Left ventricle myocardium inferior (tissue), 1 donor: ENCODE measurements at regions not wholly inside any gene's neighbourhood (a gene's known extent, or its start where the extent isn't known, plus 50 kb on each side); places are given as distances from the start of the nearest gene placed in this dataset.

ENCODE experiments used
- DNase-seq: peaks from one replicate; pipeline ENCODE4 v3.0.0-alpha.2; 2020
- H3K27ac ChIP-seq: fragments of 200-600 bp; replicated peaks from 2 replicates; pipeline ENCODE4 v1.8.0; 2021
- H3K27me3 ChIP-seq: fragments of 200-600 bp; 2 replicates; pipeline ENCODE4 v1.8.0; 2021; ENCODE audit warnings: low read depth
- H3K36me3 ChIP-seq: fragments of 200-600 bp; 2 replicates; pipeline ENCODE4 v1.8.0; 2021
- H3K4me1 ChIP-seq: fragments of 200-600 bp; 2 replicates; pipeline ENCODE4 v1.8.0; 2021
- H3K4me3 ChIP-seq: fragments of 200-600 bp; 2 replicates; pipeline ENCODE4 v1.8.0; 2021; ENCODE audit warnings: mild to moderate bottlenecking, moderate library complexity
- H3K9me3 ChIP-seq: fragments of 200-600 bp; replicated peaks from 2 replicates; pipeline ENCODE4 v1.8.0; 2021
- CTCF ChIP-seq: fragments of 200-600 bp; IDR thresholded peaks from 2 replicates; pipeline ENCODE4 v1.8.0; 2021; ENCODE audit warnings: antibody characterized with exemption, mild to moderate bottlenecking, borderline replicate concordance
- intact Hi-C: fragments of 100-400 bp; cut with micrococcal nuclease; formaldehyde crosslinking; loops from one replicate; pipeline ENCODE4 v1.11.0; 2022
- donor health status: DM: no; HTN: yes; CAD: no; lungs with severe emphysema.

- Histone ChIP-seq H3K4me1 (peaks cover 37% of the 10 kb centered on the region), H3K27me3 (peaks cover 15% of the 10 kb centered on the region), H3K27ac (no peak overlapping the region), H3K4me3 (no peak overlapping the region), H3K36me3 (no peaks in the 10 kb centered on the region), H3K9me3 (no peaks in the 10 kb centered on the region)
- intact Hi-C loops = no loop called here
- DNase-seq = peak; percentile 6
- TF ChIP-seq CTCF = no peak
Observed at GRCh38 chr18:79587226-79587741, 92.3 kb upstream of the CTDP1 start.

GRCh38 chr18:79587779-79588635 is 91.6 kb upstream of the CTDP1 start:
- H3K36me3 ChIP-seq = no peaks in the 10 kb centered on the region
- peak; percentile 23 for DNase-seq
- H3K27ac ChIP-seq = peak overlapping the region; percentile 75
- H3K4me1 ChIP-seq = peaks cover 37% of the 10 kb centered on the region
- no peak overlapping the region for H3K4me3 ChIP-seq
- peaks cover 15% of the 10 kb centered on the region for H3K27me3 ChIP-seq
- peaks cover 3% of the 10 kb centered on the region for H3K9me3 ChIP-seq
- no peak for TF ChIP-seq CTCF
- intact Hi-C loops = no loop called here

GRCh38 chr18:79588636-79589481 is 90.7 kb upstream of the CTDP1 start:
- no peak for TF ChIP-seq CTCF
- DNase-seq = peak; percentile 86
- no peak overlapping the region for H3K4me3 ChIP-seq
- H3K9me3 ChIP-seq = peaks cover 11% of the 10 kb centered on the region
- H3K4me1 ChIP-seq = peaks cover 37% of the 10 kb centered on the region
- no peaks in the 10 kb centered on the region for H3K36me3 ChIP-seq
- H3K27ac ChIP-seq = peak overlapping the region; percentile 75
- peaks cover 20% of the 10 kb centered on the region for H3K27me3 ChIP-seq
- intact Hi-C loops = no loop called here

- no peak for DNase-seq
- peaks cover 37% of the 10 kb centered on the region for H3K4me1 ChIP-seq
- H3K4me3 ChIP-seq = no peak overlapping the region
- intact Hi-C loops = no loop called here
- H3K36me3 ChIP-seq = no peaks in the 10 kb centered on the region
- no peak for TF ChIP-seq CTCF
- H3K27ac ChIP-seq = peak overlapping the region; percentile 75
- peaks cover 12% of the 10 kb centered on the region for H3K9me3 ChIP-seq
- H3K27me3 ChIP-seq = peaks cover 26% of the 10 kb centered on the region
Observed at GRCh38 chr18:79589601-79590091, 90.0 kb upstream of the CTDP1 start.

GRCh38 chr18:79590191-79591031 is 89.2 kb upstream of the CTDP1 start:
- no peak overlapping the region for H3K4me3 ChIP-seq
- peak; percentile 18 for DNase-seq
- no peak for TF ChIP-seq CTCF
- H3K27ac ChIP-seq = no peak overlapping the region
- peaks cover 37% of the 10 kb centered on the region for H3K4me1 ChIP-seq
- peaks cover 12% of the 10 kb centered on the region for H3K9me3 ChIP-seq
- H3K36me3 ChIP-seq = no peaks in the 10 kb centered on the region
- intact Hi-C loops = no loop called here
- H3K27me3 ChIP-seq = peaks cover 25% of the 10 kb centered on the region
